KOPT-K1 (cell line): ENCODE measurements at regions not wholly inside any gene's neighbourhood (a gene's known extent, or its start where the extent isn't known, plus 50 kb on each side); places are given as distances from the start of the nearest gene placed in this dataset.

Experiments
- H3K27ac ChIP-seq: fragments of 200-600 bp; sonication (generic); 2 replicates; pipeline ENCODE4 v1.5.1; 2016; ENCODE audit warnings: antibody characterized with exemption, mild to moderate bottlenecking, low read depth, low read length; ENCODE audit not compliant: poor library complexity, severe bottlenecking
- H3K36me3 ChIP-seq: fragments of 200-600 bp; sonication (generic); 2 replicates; pipeline ENCODE4 v1.5.1; 2017; ENCODE audit warnings: antibody characterized with exemption, mild to moderate bottlenecking, low read length, moderate library complexity; ENCODE audit not compliant: insufficient read depth
- H3K9me3 ChIP-seq: fragments of 200-600 bp; sonication (generic); 2 replicates; pipeline ENCODE4 v1.5.1; 2017; ENCODE audit warnings: antibody characterized with exemption, low read length, mild to moderate bottlenecking; ENCODE audit not compliant: insufficient read depth, poor library complexity, severe bottlenecking

DNA sequence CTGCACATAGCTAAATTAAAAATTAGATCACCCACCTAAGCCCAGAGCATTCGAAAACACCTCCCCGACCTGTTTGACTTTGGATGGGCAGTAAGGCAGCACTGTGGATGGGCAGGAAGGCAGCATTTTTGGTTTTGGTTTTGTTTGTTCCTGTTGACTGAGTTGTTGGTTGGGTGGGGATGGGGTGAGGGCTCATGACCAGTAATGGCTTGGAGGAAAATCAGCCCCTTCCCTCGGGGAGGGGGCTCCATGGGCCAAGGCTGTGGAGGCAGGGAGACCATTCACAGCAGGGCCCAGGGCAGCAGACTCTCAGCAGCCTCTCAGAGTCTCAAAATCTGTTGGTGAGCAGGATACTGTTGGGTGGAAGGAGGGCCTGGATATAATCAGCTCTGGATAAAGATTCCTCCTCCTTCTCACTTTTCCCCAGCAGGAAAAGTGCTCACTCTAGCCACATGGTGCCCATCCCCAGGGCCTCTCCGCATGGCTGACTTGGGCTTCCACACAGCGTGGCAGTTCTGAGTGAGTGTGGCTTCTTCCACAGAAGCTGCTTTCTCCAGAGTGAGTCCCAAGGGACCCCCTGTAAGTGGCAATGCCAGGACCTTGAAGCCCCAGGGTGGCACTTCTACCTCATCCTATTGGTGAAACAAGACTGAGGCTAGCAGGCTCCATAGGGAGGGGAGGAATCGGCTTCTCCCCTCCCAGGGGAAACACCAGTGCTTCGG lies 1491.2 kb downstream of the BRD1 start:
- H3K27ac ChIP-seq = no peak overlapping the region
- no peaks in the 10 kb centered on the region for H3K36me3 ChIP-seq
- peaks cover 7% of the 10 kb centered on the region for H3K9me3 ChIP-seq

DNA sequence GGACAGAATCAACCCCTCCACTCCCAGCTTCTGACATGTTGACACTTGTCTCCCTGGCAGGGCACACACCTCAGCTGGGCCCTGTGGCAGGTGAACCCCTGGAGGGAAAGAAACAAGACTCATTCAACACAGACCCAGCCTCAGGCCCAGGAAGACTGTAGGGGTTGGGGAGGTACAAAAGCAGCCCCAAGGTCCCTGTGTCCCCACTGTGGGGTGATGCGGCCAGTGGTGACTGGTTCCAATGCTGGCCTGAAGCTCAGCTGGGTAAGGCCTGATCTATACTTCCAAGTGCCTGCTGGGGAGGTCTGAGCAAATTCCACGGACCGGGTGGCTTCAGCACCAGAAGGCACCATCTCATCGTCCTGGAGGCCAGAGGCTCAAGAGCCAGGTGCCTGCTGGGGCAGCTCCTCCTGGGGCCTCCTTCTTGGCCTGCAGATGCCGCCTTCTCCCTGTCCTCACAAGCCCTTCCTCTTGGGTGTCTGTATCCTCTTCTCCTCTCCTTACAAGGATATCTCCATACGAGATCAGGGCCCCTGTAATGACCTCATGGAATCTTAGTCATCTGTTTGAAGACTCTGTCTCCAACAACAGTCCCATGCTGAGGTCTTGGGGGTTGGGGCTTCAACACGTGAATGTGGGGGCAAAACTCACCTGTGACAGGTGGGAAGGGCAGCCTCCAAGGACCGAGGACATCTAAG lies 1492.1 kb downstream of the BRD1 start:
- Histone ChIP-seq H3K27ac (no peak overlapping the region), H3K9me3 (peaks cover 7% of the 10 kb centered on the region), H3K36me3 (no peaks in the 10 kb centered on the region)

DNA sequence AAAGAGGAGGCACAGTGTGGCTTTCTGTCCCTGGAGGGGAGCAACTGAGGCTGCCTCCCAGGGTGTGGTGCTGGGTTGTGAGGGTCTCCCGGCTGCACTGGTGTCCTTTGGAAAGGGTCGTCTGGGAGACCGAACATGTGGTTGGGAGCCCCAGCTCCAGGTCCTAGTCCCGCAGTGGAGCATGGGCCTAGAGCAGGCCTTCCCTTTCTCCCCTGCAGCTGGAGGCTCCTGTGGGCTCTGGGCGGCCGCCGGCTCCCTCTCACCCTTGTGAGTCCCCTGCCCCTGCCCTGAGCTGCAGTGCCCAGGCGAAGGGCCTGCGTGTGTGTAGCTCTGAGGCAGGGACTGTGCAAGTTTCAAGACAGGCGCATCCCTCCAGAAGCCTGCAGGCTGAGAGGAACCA lies 1492.7 kb downstream of the BRD1 start:
- Histone ChIP-seq H3K27ac (no peak overlapping the region), H3K9me3 (peaks cover 9% of the 10 kb centered on the region), H3K36me3 (no peaks in the 10 kb centered on the region)

DNA sequence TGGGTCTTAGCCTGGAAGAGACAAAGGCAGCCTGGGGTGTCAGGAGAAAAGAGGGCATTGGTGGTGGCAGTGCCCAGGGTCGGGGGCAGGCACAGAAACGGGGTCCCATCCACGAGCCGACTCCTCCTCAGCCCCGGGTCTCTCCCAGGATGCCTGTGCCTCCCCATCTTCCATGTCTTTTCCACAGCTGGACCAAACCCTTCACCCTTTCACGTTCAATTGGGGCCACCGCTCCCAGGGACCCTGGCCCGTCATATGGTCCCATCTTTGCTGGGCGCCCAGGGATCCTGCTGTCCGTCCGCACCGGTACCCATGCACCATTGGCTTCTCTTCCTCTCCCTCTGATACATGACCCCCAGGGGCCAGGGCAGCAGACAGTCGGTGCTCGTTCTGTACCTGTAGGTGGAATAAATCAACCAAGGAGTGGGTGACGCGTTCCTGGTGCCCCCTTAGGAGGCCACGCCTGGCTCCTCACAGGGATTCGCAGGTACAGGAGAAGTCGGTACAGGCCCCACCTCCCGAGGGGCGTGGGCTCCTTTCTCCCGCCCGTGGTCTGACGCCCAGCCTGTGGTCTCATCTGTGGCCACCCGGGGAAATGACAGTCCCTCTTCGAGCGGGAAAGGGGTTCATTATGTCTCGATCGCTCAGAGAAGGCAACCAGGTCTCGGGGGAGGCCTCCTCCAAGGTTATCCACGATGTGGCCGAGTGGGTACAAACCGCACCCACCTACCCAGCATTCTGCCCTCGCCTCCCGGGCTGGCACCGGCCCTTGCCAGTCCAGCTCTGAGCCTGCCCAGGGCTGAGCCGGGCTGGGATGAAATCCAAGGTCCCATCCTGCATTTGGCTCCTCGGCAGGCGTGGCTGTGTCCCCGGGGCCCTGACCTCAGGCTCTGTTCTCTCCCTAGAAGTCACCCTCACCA lies 1493.6 kb downstream of the BRD1 start:
- no peak overlapping the region for H3K27ac ChIP-seq
- peaks cover 18% of the 10 kb centered on the region for H3K9me3 ChIP-seq
- no peaks in the 10 kb centered on the region for H3K36me3 ChIP-seq

DNA sequence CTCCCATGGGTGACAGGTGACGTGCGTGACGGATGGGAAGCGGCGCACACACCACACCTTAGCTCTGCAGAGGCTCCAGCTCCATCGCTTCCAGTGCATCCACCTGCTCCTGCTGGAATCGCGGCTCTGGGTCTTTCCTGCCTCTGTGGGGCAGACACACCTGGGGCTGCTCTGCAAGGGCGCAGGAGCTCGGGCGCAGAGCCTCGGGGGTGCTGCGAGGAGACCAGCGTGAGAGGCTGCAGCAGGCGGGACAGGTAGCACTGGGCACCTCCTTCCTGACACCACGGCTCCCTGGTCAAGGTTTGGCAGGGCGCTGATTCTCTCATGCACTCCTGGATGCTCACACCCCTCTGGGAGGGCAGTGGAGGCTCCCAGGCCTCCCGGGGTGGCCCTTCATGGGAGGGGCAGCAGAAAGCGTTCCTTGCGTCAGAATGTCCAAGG lies 1494.3 kb downstream of the BRD1 start:
- Histone ChIP-seq H3K27ac (no peak overlapping the region), H3K9me3 (peaks cover 22% of the 10 kb centered on the region), H3K36me3 (no peaks in the 10 kb centered on the region)

DNA sequence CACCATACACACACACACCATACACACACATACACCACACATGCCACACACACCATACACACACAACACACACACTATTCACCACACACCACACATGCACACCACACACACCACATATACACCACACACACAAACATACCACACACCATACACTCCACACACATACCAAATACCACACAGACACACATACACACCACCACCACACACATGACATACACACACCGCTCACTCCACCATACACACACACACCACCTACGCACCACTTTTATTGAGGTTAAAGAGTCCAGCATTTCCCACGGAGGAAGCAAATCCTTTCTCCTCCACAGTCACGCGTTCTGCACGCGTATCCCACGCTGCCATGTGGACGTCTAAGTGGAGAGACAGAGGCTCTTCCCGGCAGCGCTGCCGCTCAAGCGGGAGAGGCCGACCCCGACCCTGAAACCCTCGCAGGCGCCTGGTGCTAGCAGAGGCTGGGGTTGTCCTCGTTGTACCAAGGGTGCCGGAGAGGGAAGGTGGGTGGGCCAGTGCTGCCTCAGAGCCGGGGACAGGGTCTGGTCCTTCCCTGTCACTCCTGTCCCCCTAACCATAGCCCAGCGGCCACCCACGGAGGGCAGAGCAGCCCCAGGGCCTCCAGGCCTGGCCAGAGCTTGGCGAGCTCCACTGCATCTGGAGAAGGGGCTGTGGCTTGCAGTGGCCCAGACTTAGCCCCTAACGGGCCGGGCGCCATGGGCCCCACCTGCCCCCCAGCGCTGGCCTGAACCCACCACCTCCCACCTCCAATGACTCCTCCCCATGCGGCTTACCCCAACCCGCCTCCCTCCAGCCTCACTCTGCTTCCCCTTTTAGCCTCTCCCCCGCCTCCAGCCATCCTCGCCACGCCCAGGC lies 1495.0 kb downstream of the BRD1 start:
- Histone ChIP-seq H3K27ac (no peak overlapping the region), H3K36me3 (no peaks in the 10 kb centered on the region), H3K9me3 (peaks cover 22% of the 10 kb centered on the region)

DNA sequence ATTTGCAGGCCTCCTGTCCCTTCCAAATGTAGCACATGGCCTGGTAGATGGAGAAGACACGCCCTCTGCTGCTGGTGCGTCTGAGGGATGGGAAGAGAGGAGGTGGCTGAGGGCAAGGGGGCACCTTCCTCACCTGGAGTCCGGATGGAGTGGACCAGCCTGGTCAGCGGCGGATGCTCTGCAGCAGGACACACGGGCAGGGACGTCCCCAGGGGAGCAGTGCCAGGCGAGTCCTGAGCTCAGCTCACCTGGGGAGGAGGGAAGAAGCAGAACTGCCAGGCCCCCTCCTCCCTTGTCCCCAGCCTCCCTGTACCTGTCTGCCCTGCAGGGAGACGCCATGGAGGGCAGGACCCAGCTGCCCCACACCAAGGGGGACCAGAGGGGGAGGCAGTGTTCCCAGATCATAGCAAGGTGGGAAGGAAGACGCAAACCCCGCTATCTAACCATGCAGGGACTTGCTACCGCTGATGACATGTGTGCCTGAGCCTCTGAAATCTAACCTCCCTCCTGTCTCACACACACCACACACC lies 1495.9 kb downstream of the BRD1 start:
- Histone ChIP-seq H3K36me3 (no peaks in the 10 kb centered on the region), H3K9me3 (peaks cover 22% of the 10 kb centered on the region)

DNA sequence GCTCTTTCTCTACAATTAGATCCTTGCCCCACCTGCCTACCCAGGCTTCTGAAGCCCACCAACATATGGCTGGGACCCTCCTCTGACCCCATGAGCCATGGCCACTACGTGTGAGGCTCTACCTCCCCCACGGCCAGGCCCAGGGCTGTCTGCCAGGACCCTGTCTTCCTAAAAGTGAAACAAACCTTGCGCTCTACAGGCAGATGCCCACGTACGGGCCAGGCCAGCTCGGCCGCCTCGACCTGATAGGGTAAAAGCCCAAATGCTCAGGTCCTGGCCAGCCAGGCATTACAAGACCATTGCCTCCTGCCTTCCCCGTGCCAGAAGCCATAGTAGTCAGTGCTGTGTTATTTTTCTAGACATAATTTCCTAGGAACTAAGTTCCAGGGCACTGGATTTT lies 1496.4 kb downstream of the BRD1 start:
- Histone ChIP-seq H3K9me3 (peaks cover 22% of the 10 kb centered on the region), H3K36me3 (no peaks in the 10 kb centered on the region), H3K27ac (no peak overlapping the region)

More for the DNA sequence above, 1495.9 kb downstream of the BRD1 start:
- no peak overlapping the region for H3K27ac ChIP-seq

DNA sequence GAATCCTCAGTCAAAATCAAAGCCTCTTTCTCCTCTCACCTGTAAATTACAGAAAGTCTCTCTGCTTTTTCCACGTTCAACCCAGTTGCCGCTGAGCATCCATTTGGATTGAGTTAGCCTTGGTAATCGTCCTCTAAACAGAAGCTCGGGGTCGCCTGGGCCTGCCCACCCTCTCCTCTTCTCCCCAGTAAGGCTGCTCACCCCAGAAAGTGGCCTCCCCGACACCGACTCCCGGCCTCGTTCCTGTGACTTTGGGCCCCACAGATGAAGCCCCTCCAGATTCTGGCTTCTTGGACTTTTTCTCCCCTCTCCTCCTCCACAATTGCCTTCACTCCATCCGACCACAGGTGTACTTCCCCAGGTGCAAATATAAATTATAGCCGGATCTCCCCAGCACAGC lies 1500.0 kb downstream of the BRD1 start:
- H3K36me3 ChIP-seq = no peaks in the 10 kb centered on the region
- peaks cover 45% of the 10 kb centered on the region for H3K9me3 ChIP-seq
- H3K27ac ChIP-seq = no peak overlapping the region

DNA sequence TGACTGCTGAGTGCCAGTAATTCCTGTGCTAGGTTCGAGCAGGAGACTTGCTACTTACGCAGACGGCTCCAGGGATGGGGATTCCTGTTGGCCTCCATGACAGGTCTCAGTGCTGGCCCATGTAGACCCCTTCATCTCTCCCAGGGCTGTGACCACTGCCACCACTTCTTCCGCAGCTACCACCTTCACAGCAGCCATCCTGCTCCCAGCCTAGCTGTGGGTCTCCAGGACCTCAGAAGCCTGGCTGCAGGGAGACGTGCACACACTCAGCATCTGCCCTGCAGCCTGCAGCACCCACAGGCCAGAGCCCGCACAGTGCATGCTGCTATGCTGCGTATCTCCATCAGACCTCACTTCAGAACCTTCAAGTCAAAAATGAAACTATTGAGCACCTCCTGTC lies 1503.9 kb downstream of the BRD1 start:
- Histone ChIP-seq H3K27ac (no peak overlapping the region), H3K9me3 (peaks cover 24% of the 10 kb centered on the region), H3K36me3 (no peaks in the 10 kb centered on the region)

DNA sequence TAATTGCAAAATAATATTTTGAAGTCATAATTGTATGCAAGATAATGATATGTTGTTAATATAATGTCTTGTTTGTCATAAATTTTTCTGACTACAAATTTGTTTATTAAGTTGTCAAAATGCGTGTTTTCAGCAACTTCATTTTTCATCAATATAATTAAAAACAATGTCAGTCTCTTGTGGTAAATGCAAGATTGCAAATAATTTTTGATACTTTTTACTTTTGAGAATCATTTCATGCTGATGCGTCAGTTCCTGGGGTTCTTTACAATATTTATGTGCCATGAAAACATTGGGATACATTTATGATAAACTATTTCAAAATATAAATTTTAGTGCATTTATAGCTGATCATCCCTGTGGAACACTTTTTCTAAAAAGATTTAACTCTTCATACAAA lies 1504.8 kb downstream of the BRD1 start:
- H3K9me3 ChIP-seq = peaks cover 23% of the 10 kb centered on the region
- no peaks in the 10 kb centered on the region for H3K36me3 ChIP-seq
- H3K27ac ChIP-seq = no peak overlapping the region

DNA sequence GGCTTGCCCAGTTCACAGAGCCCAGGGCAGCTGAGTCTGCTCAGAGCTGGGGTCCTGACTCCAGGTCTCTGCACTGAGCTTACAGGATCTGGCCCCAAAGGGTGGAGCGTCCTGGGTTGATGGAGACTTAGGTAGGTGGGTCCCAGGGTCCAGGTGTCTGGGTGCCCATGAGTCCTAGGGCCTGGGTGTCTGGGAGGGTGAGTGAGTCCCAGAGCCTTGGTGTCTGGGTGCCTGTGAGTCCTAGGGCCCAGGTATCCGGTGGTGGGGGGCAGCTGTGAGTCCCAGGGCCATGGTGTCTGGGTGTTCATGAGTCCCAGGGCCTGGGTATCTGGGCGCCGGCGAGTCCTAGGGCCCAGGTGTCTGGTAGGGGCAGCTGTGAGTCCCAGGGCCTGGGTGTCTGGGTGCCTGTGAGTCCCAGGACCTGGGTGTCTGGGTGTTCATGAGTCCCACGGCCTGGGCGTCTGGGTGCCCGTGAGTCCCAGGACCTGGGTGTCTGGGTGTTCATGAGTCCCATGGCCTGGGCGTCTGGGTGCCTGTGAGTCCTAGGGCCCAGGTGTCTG lies 1505.6 kb downstream of the BRD1 start:
- Histone ChIP-seq H3K36me3 (no peaks in the 10 kb centered on the region), H3K9me3 (peaks cover 23% of the 10 kb centered on the region), H3K27ac (no peak overlapping the region)

DNA sequence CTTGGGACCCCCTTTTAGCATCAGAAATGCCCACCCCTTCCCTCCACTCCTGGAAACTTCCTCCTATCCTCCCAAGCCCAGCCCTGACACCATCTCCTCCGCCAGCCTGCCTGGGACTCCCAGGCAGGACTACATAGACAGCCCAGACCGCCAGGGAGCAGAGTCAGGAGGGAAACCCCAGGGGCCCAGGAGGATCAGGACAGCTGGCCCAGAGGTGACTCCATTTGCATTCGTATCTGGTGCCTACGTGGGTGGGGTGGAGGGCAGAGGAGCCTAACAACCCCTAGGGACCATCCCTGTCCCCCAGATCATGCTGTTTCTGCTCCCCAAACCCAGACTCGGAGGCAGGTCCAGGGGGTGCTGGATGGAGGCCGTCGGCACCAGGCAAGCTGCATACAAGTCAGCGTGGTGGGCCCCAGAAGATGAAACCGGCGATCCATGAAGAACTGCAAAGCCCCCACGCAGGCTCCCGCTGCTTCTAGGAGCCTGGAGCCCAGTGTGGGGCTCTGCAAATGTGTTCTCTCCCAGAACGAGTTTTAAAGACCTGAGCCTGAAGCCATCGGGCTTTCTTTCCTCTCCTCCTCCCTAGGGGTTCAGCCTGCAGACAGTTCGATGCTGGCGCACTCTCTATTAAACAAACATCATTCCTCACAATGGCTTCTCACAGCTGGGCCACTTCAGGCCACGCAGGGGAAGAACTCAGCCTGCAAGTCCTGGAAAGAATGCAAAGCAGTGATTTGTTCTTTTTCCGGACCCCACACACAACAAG lies 1506.8 kb downstream of the BRD1 start:
- H3K36me3 ChIP-seq = no peaks in the 10 kb centered on the region
- no peak overlapping the region for H3K27ac ChIP-seq
- peaks cover 22% of the 10 kb centered on the region for H3K9me3 ChIP-seq
